CD14-positive monocyte (primary cell): ENCODE measurements at regions not wholly inside any gene's neighbourhood (a gene's known extent, or its start where the extent isn't known, plus 50 kb on each side); places are given as distances from the start of the nearest gene placed in this dataset.

Experiments
- DNase-seq, 3 donors: peaks; one replicate each; pipeline ENCODE4 v3.0.0-alpha.2; 2011 to 2022
- H2AFZ ChIP-seq: 2 replicates; pipeline ENCODE4 v1.6.0; 2012; ENCODE audit warnings: mild to moderate bottlenecking, low read depth, low read length, inconsistent platforms; ENCODE audit not compliant: insufficient read depth, poor library complexity, severe bottlenecking
- H3K27ac ChIP-seq, 2 donors: 1 replicate in 1 of 2; 2 replicates in 1 of 2; pipeline ENCODE4 v1.5.1; 2012 to 2013; ENCODE audit warnings: low read length in 2 of 2, control low read depth in 1 of 2, inconsistent platforms in 1 of 2, low read depth in 1 of 2, mild to moderate bottlenecking in 1 of 2
- H3K27me3 ChIP-seq, 2 donors: one replicate each; pipeline versions ENCODE4 v1.6.0 to v1.6.1; 2011 to 2013; ENCODE audit warnings: low read length in 2 of 2; ENCODE audit not compliant: control insufficient read depth in 2 of 2, insufficient read depth in 2 of 2
- H3K36me3 ChIP-seq, 2 donors: replicated peaks in 1 of 2; 1 replicate in 1 of 2; 2 replicates in 1 of 2; pipeline versions ENCODE4 v1.5.1 to v1.6.1; 2012 to 2013; ENCODE audit warnings: low read length in 2 of 2, control low read depth in 1 of 2, inconsistent platforms in 1 of 2, mild to moderate bottlenecking in 1 of 2; ENCODE audit not compliant: insufficient read depth in 2 of 2, control insufficient read depth in 1 of 2
- H3K4me1 ChIP-seq, 2 donors: 1 replicate in 1 of 2; 2 replicates in 1 of 2; pipeline versions ENCODE4 v1.5.1 to v1.6.1; 2012 to 2013; ENCODE audit warnings: low read length in 2 of 2, control low read depth in 1 of 2, inconsistent platforms in 1 of 2, mild to moderate bottlenecking in 1 of 2, moderate library complexity in 1 of 2; ENCODE audit not compliant: insufficient read depth in 2 of 2, control insufficient read depth in 1 of 2
- H3K4me2 ChIP-seq: replicated peaks from 2 replicates; pipeline ENCODE3; 2012; ENCODE audit warnings: low read length, moderate library complexity, mild to moderate bottlenecking; ENCODE audit not compliant: poor library complexity, severe bottlenecking; ENCODE audit errors: extremely low read depth
- H3K4me3 ChIP-seq, 3 experiments: fragments of 200-600 bp in 1 of 3; sonication (generic) in 1 of 3; replicated peaks in 1 of 3; 1 replicate in 2 of 3; 2 replicates in 1 of 3; pipeline ENCODE4 v1.5.1; 2011 to 2013; ENCODE audit warnings: low read length in 3 of 3, mild to moderate bottlenecking in 3 of 3, control low read depth in 2 of 3, low read depth in 2 of 3, inconsistent platforms in 1 of 3, moderate library complexity in 1 of 3
- H3K79me2 ChIP-seq: 2 replicates; pipeline ENCODE4 v1.6.0; 2012; ENCODE audit warnings: mild to moderate bottlenecking, control low read depth, inconsistent platforms, low read length, moderate library complexity; ENCODE audit not compliant: insufficient read depth
- H3K9ac ChIP-seq: 2 replicates; pipeline ENCODE4 v1.6.0; 2017; ENCODE audit warnings: low read length, mild to moderate bottlenecking; ENCODE audit not compliant: insufficient read depth, poor library complexity, severe bottlenecking
- H3K9me3 ChIP-seq, 2 donors: replicated peaks in 1 of 2; 1 replicate in 1 of 2; 2 replicates in 1 of 2; pipeline versions ENCODE4 v1.5.1 to v1.6.1; 2012 to 2013; ENCODE audit warnings: low read length in 2 of 2, control low read depth in 1 of 2; ENCODE audit not compliant: control insufficient read depth in 1 of 2, insufficient read depth in 1 of 2
- H4K20me1 ChIP-seq: 2 replicates; pipeline ENCODE4 v1.6.0; 2012; ENCODE audit warnings: mild to moderate bottlenecking, low read length, control low read depth, moderate library complexity; ENCODE audit not compliant: insufficient read depth
- H3K27ac Mint-ChIP-seq, 7 donors: one replicate each; pipeline ENCODE4 v1.8.0; 2020; ENCODE audit warnings: mild to moderate bottlenecking in 7 of 7, mixed read lengths in 7 of 7, moderate library complexity in 6 of 7, inconsistent platforms in 2 of 7
- H3K27me3 Mint-ChIP-seq, 3 donors: one replicate each; pipeline ENCODE4 v1.8.0; 2021 to 2022; ENCODE audit warnings: low read depth in 3 of 3, mild to moderate bottlenecking in 3 of 3, mixed read lengths in 3 of 3, moderate library complexity in 3 of 3, inconsistent platforms in 1 of 3
- H3K36me3 Mint-ChIP-seq, 2 donors: one replicate each; pipeline ENCODE4 v1.8.0; 2020; ENCODE audit warnings: mixed read lengths in 2 of 2, inconsistent platforms in 1 of 2, mild to moderate bottlenecking in 1 of 2
- H3K4me1 Mint-ChIP-seq: one replicate; pipeline ENCODE4 v1.8.0; 2020; ENCODE audit warnings: mild to moderate bottlenecking, mixed read lengths
- H3K4me3 Mint-ChIP-seq, 2 donors: one replicate each; pipeline ENCODE4 v1.8.0; 2020; ENCODE audit warnings: mild to moderate bottlenecking in 2 of 2, mixed read lengths in 2 of 2, moderate library complexity in 1 of 2
- H3K9me3 Mint-ChIP-seq, 7 donors: one replicate each; pipeline ENCODE4 v1.8.0; 2020 to 2022; ENCODE audit warnings: mixed read lengths in 7 of 7, mild to moderate bottlenecking in 6 of 7, moderate library complexity in 6 of 7, inconsistent platforms in 2 of 7
- WGBS: methylation state at CpG from one replicate; pipeline ENCODE4 v1.1.5; 2013; ENCODE audit warnings: missing lambda C conversion rate; ENCODE audit not compliant: insufficient coverage; 5-methylcytosine and 5-hydroxymethylcytosine counted together
- intact Hi-C, 2 donors: fragments of 100-400 bp; cut with micrococcal nuclease; formaldehyde crosslinking; loops; one replicate each; pipeline versions ENCODE4 v1.15.0 to v1.15.1; 2023
- TF ChIP-seq, protein P1 (sequence below): fragments of 200-600 bp; IDR thresholded peaks from one replicate; pipeline ENCODE4 v1.8.0; 2022; ENCODE audit warnings: antibody characterized with exemption, mild to moderate bottlenecking

DNA sequence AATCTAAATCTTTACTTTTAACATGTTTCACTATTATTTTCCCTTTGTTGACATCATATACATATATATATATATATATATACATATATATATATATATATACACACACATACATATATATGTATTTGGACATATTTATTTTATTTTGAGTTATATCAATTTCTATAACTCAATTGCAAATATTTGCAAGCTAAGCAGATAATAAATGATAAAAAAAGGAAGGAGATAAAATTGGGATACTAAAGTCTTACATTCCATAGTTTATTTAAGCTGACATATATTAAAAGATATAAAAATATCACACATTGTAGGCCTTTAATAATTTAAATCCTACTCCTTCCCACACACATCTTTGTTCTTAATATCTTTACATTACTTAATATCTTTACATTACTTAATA is 372.2 kb downstream of the GRXCR1 start:
- H3K4me3 ChIP-seq = no peak overlapping the region
- Mint-ChIP-seq H3K4me1 (no peaks in the 10 kb centered on the region), H3K27ac (no peak overlapping the region), H3K4me3 (no peak overlapping the region), H3K36me3 (no peaks in the 10 kb centered on the region), H3K27me3 (no peaks in the 10 kb centered on the region), H3K9me3 (peaks cover 2 to 18% (median 8%) of the 10 kb centered on the region in 7 donors)
- no peak overlapping the region for H3K9ac ChIP-seq
- H3K27ac ChIP-seq = no peak overlapping the region
- no peaks in the 10 kb centered on the region for H3K4me1 ChIP-seq
- no peak for DNase-seq
- no peaks in the 10 kb centered on the region for H3K36me3 ChIP-seq
- H4K20me1 ChIP-seq = no peaks in the 10 kb centered on the region
- TF ChIP-seq, protein P1, sequence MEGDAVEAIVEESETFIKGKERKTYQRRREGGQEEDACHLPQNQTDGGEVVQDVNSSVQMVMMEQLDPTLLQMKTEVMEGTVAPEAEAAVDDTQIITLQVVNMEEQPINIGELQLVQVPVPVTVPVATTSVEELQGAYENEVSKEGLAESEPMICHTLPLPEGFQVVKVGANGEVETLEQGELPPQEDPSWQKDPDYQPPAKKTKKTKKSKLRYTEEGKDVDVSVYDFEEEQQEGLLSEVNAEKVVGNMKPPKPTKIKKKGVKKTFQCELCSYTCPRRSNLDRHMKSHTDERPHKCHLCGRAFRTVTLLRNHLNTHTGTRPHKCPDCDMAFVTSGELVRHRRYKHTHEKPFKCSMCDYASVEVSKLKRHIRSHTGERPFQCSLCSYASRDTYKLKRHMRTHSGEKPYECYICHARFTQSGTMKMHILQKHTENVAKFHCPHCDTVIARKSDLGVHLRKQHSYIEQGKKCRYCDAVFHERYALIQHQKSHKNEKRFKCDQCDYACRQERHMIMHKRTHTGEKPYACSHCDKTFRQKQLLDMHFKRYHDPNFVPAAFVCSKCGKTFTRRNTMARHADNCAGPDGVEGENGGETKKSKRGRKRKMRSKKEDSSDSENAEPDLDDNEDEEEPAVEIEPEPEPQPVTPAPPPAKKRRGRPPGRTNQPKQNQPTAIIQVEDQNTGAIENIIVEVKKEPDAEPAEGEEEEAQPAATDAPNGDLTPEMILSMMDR = no peak
- peaks cover 4 to 8% of the 10 kb centered on the region in 2 donors for H3K9me3 ChIP-seq
- H3K79me2 ChIP-seq = no peaks in the 10 kb centered on the region
- no peak overlapping the region for H2AFZ ChIP-seq
- intact Hi-C loops = no loop called here
- H3K27me3 ChIP-seq = no peaks in the 10 kb centered on the region
- H3K4me2 ChIP-seq = no peak overlapping the region

DNA sequence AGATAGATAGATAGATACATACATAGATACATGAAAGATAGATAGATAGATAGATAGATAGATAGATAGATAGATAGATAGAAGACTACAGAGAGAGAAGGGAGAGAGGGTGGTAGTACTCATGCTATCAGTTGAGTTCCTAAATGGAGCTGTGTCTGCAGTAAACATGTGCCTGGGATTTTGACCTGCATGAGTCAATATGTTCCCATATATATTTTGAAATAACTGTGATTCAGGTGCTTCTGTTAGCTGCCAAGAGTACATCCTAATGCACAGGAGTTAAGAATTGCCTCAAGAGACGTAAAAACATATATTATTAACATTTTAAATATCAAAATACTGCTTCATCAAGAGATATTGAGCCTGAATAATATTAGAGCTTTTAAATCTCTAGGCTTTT is 379.4 kb downstream of the GRXCR1 start:
- Histone ChIP-seq H3K27ac (no peak overlapping the region), H3K9me3 (peaks cover 4 to 7% of the 10 kb centered on the region in 2 donors), H4K20me1 (no peaks in the 10 kb centered on the region), H3K27me3 (no peaks in the 10 kb centered on the region), H3K4me1 (no peaks in the 10 kb centered on the region), H3K79me2 (no peaks in the 10 kb centered on the region), H3K4me3 (no peak overlapping the region), H3K9ac (no peak overlapping the region), H3K36me3 (no peaks in the 10 kb centered on the region), H2AFZ (no peak overlapping the region), H3K4me2 (no peak overlapping the region)
- no peak for DNase-seq
- TF ChIP-seq, protein P1 = no peak
- intact Hi-C loops = no loop called here
- WGBS = no CpG with 5 or more reads among the region's 1 CpG
- H3K27me3 Mint-ChIP-seq = no peaks in the 10 kb centered on the region
- no peaks in the 10 kb centered on the region for H3K36me3 Mint-ChIP-seq
- H3K27ac Mint-ChIP-seq = no peak overlapping the region
- no peaks in the 10 kb centered on the region for H3K4me1 Mint-ChIP-seq
- peaks cover 0 to 8% (median 6%) of the 10 kb centered on the region in 7 donors for H3K9me3 Mint-ChIP-seq
- no peak overlapping the region for H3K4me3 Mint-ChIP-seq
